Epithelial cell of esophagus (primary cell): ENCODE measurements at regions not wholly inside any gene's neighbourhood (a gene's known extent, or its start where the extent isn't known, plus 50 kb on each side); places are given as distances from the start of the nearest gene placed in this dataset.
"Not testable (repeated sequence)": the region's sequence is repeated elsewhere in the genome, so short reads cannot be mapped to it uniquely, and the experiment has no call there.

Experiments
- DNase-seq: peaks from one replicate; pipeline ENCODE4 v3.0.0; 2010; ENCODE audit warnings: low read depth
- H3K4me3 ChIP-seq: 2 replicates; pipeline ENCODE4 v1.5.1; 2011; ENCODE audit warnings: mild to moderate bottlenecking, low read length, control low read depth
- CTCF ChIP-seq: IDR thresholded peaks from 2 replicates; pipeline ENCODE4 v1.5.1; 2011; ENCODE audit warnings: low read depth, mild to moderate bottlenecking, low read length, control low read depth, inconsistent platforms; ENCODE audit not compliant: insufficient read depth; ENCODE audit errors: missing control alignments

GRCh38 chr6:23784301-23784919 is 341.6 kb upstream of the NRSN1 start:
- no peak for TF ChIP-seq CTCF
- no peak overlapping the region for H3K4me3 ChIP-seq
- no peak for DNase-seq

GRCh38 chr6:23790756-23791155 is 335.3 kb upstream of the NRSN1 start:
- DNase-seq = no peak
- no peak overlapping the region for H3K4me3 ChIP-seq
- TF ChIP-seq CTCF = no peak

- H3K4me3 ChIP-seq = no peak overlapping the region
- DNase-seq = no peak
- no peak for TF ChIP-seq CTCF
Observed at GRCh38 chr6:23797041-23797440, 329.0 kb upstream of the NRSN1 start.

GRCh38 chr6:23804289-23804688 is 321.7 kb upstream of the NRSN1 start:
- H3K4me3 ChIP-seq, DNase-seq: not testable (repeated sequence)

GRCh38 chr6:23821141-23821540 is 304.9 kb upstream of the NRSN1 start:
- not testable (repeated sequence) for H3K4me3 ChIP-seq, DNase-seq

GRCh38 chr6:23823421-23823820 is 302.6 kb upstream of the NRSN1 start:
- no peak for DNase-seq
- TF ChIP-seq CTCF = no peak
- H3K4me3 ChIP-seq = no peak overlapping the region

- no peak for DNase-seq
- no peak overlapping the region for H3K4me3 ChIP-seq
- TF ChIP-seq CTCF = no peak
Observed at GRCh38 chr6:23826572-23826971, 299.4 kb upstream of the NRSN1 start.

- TF ChIP-seq CTCF = no peak
- no peak for DNase-seq
- no peak overlapping the region for H3K4me3 ChIP-seq
Observed at GRCh38 chr6:23828861-23829260, 297.2 kb upstream of the NRSN1 start.
